ENCODE measurements at regions not wholly inside any gene's neighbourhood (a gene's known extent, or its start where the extent isn't known, plus 50 kb on each side); places are given as distances from the start of the nearest gene placed in this dataset.
"Not testable (repeated sequence)": the region's sequence is repeated elsewhere in the genome, so short reads cannot be mapped to it uniquely, and the experiment has no call there.

DNA sequence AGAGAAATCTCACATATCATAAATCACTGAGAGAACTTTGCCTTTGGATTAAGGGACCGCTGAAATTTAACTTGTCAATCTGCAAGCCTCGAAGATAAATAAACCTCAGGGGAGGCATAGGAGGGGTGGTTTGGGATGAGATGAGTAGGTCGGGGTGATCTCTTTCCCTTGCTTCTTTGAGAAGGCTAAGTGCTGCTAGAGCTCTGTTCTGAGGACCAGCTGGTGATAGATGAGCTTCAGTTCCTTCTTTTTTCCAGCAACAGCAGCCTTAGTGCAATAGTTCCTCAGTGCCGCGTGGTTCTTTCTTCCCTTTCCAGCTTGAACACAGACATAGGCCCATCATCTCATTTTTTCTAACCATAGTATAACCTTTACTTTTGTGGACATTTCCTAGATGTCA, 2033.8 kb downstream of the KHDRBS2 start:
- peaks cover 37% of the 10 kb centered on the region for H3K9me3 Mint-ChIP-seq
- H3K4me3 Mint-ChIP-seq; H3K27ac Mint-ChIP-seq; H3K4me1 Mint-ChIP-seq (ENCODE audit: low read depth); H3K36me3 Mint-ChIP-seq (ENCODE audit: low read depth); intact Hi-C loops (cut with micrococcal nuclease); H3K27me3 Mint-ChIP-seq: not testable (repeated sequence)

GRCh38 chr6:60247548-60247947, 2038.5 kb downstream of the KHDRBS2 start:
- H3K27me3 Mint-ChIP-seq; H3K4me3 Mint-ChIP-seq; H3K27ac Mint-ChIP-seq; H3K36me3 Mint-ChIP-seq (ENCODE audit: low read depth); H3K4me1 Mint-ChIP-seq (ENCODE audit: low read depth); intact Hi-C loops (cut with micrococcal nuclease): not testable (repeated sequence)
- peaks cover 51% of the 10 kb centered on the region for H3K9me3 Mint-ChIP-seq
